Osteocyte (in vitro differentiated cells): ENCODE measurements at regions not wholly inside any gene's neighbourhood (a gene's known extent, or its start where the extent isn't known, plus 50 kb on each side); places are given as distances from the start of the nearest gene placed in this dataset.
"Not testable (repeated sequence)": the region's sequence is repeated elsewhere in the genome, so short reads cannot be mapped to it uniquely, and the experiment has no call there.

Experiments used
- DNase-seq: peaks from one replicate; pipeline ENCODE4 v3.0.0; 2021; ENCODE audit warnings: mixed read lengths; ENCODE audit not compliant: unreplicated experiment; ENCODE audit errors: extremely low spot score
- H3K27ac Mint-ChIP-seq: one replicate; pipeline ENCODE4 v1.8.0; 2021; ENCODE audit warnings: mild to moderate bottlenecking, mixed read lengths; ENCODE audit not compliant: unreplicated experiment
- H3K27me3 Mint-ChIP-seq: one replicate; pipeline ENCODE4 v1.8.0; 2021; ENCODE audit warnings: mixed read lengths; ENCODE audit not compliant: unreplicated experiment
- H3K36me3 Mint-ChIP-seq: one replicate; pipeline ENCODE4 v1.8.0; 2021; ENCODE audit warnings: mixed read lengths; ENCODE audit not compliant: unreplicated experiment
- H3K4me1 Mint-ChIP-seq: one replicate; pipeline ENCODE4 v1.8.0; 2021; ENCODE audit warnings: mixed read lengths; ENCODE audit not compliant: unreplicated experiment
- H3K4me3 Mint-ChIP-seq: one replicate; pipeline ENCODE4 v1.8.0; 2021; ENCODE audit warnings: mild to moderate bottlenecking, moderate library complexity, mixed read lengths; ENCODE audit not compliant: unreplicated experiment
- H3K9me3 Mint-ChIP-seq: one replicate; pipeline ENCODE4 v1.8.0; 2021; ENCODE audit warnings: mixed read lengths; ENCODE audit not compliant: unreplicated experiment
- CTCF ChIP-seq: fragments of 200-600 bp; sonication (generic); IDR thresholded peaks from 2 replicates; pipeline ENCODE4 v1.5.0; 2021; ENCODE audit warnings: antibody characterized with exemption, mild to moderate bottlenecking, moderate library complexity

GRCh38 chr3:187481426-187481825 lies 113.2 kb downstream of the RTP4 start:
- H3K9me3 Mint-ChIP-seq = peaks cover 3% of the 10 kb centered on the region
- H3K36me3 Mint-ChIP-seq = no peaks in the 10 kb centered on the region
- TF ChIP-seq CTCF = no peak
- DNase-seq = no peak
- no peak overlapping the region for H3K4me3 Mint-ChIP-seq
- no peaks in the 10 kb centered on the region for H3K4me1 Mint-ChIP-seq
- H3K27me3 Mint-ChIP-seq = peaks cover 14% of the 10 kb centered on the region
- H3K27ac Mint-ChIP-seq = no peak overlapping the region

- H3K27me3 Mint-ChIP-seq, H3K4me3 Mint-ChIP-seq, H3K36me3 Mint-ChIP-seq, H3K4me1 Mint-ChIP-seq, H3K27ac Mint-ChIP-seq, DNase-seq: not testable (repeated sequence)
- peaks cover 25% of the 10 kb centered on the region for H3K9me3 Mint-ChIP-seq
These were observed 107.4 kb downstream of the RTP4 start for GRCh38 chr3:187475613-187476012.

GRCh38 chr3:187473778-187474406 lies 105.7 kb downstream of the RTP4 start:
- Mint-ChIP-seq H3K27me3 (no peaks in the 10 kb centered on the region), H3K27ac (no peak overlapping the region), H3K9me3 (peaks cover 25% of the 10 kb centered on the region), H3K4me1 (no peaks in the 10 kb centered on the region), H3K36me3 (no peaks in the 10 kb centered on the region), H3K4me3 (no peak overlapping the region)
- TF ChIP-seq CTCF = no peak
- DNase-seq = no peak

GRCh38 chr3:187466306-187466705 lies 98.1 kb downstream of the RTP4 start:
- H3K36me3 Mint-ChIP-seq, DNase-seq, H3K4me3 Mint-ChIP-seq, H3K4me1 Mint-ChIP-seq, H3K27ac Mint-ChIP-seq: not testable (repeated sequence)
- Mint-ChIP-seq H3K9me3 (peaks cover 10% of the 10 kb centered on the region), H3K27me3 (peaks cover 14% of the 10 kb centered on the region)

- Mint-ChIP-seq H3K4me1 (no peaks in the 10 kb centered on the region), H3K4me3 (no peak overlapping the region), H3K27me3 (peaks cover 14% of the 10 kb centered on the region), H3K27ac (no peak overlapping the region), H3K9me3 (peaks cover 5% of the 10 kb centered on the region), H3K36me3 (no peaks in the 10 kb centered on the region)
- no peak for DNase-seq
- no peak for TF ChIP-seq CTCF
These were observed 97.3 kb downstream of the RTP4 start for GRCh38 chr3:187465503-187465902.

- no peak for TF ChIP-seq CTCF
- no peaks in the 10 kb centered on the region for H3K4me1 Mint-ChIP-seq
- no peak overlapping the region for H3K27ac Mint-ChIP-seq
- peaks cover 5% of the 10 kb centered on the region for H3K9me3 Mint-ChIP-seq
- H3K36me3 Mint-ChIP-seq = no peaks in the 10 kb centered on the region
- H3K4me3 Mint-ChIP-seq = no peak overlapping the region
- H3K27me3 Mint-ChIP-seq = peaks cover 16% of the 10 kb centered on the region
- DNase-seq = no peak
These were observed 96.5 kb downstream of the RTP4 start for GRCh38 chr3:187464682-187465081.
